Thoracic aorta (tissue), 2 donors: ENCODE measurements at regions not wholly inside any gene's neighbourhood (a gene's known extent, or its start where the extent isn't known, plus 50 kb on each side); places are given as distances from the start of the nearest gene placed in this dataset.

Experiments
- ATAC-seq: fragments of 150-250 bp; one replicate; pipeline ENCODE4 v1.8.0; 2017; ENCODE audit warnings: low read depth; ENCODE audit not compliant: insufficient number of reproducible peaks, low FRiP score
- DNase-seq: peaks from one replicate; pipeline ENCODE4 v3.0.0-alpha.2; 2020; ENCODE audit warnings: low spot score
- H3K27ac ChIP-seq, 2 donors: fragments of 200-600 bp; sonication (generic); 1 replicate in 1 of 2; 2 replicates in 1 of 2; pipeline ENCODE4 v1.5.1; 2016; ENCODE audit warnings: mild to moderate bottlenecking in 2 of 2, moderate library complexity in 2 of 2
- H3K27me3 ChIP-seq: fragments of 200-600 bp; sonication (generic); replicated peaks from 2 replicates; pipeline ENCODE4 v1.6.0; 2016; ENCODE audit warnings: mild to moderate bottlenecking; ENCODE audit not compliant: insufficient read depth
- H3K36me3 ChIP-seq: fragments of 200-600 bp; sonication (generic); one replicate; pipeline ENCODE4 v1.5.1; 2016
- H3K4me1 ChIP-seq, 2 donors: fragments of 200-600 bp; sonication (generic); 1 replicate in 1 of 2; 2 replicates in 1 of 2; pipeline versions ENCODE4 v1.5.1 to v1.6.0; 2016; ENCODE audit warnings: low read depth in 2 of 2, mild to moderate bottlenecking in 1 of 2; ENCODE audit not compliant: control insufficient read depth in 1 of 2
- H3K4me3 ChIP-seq: fragments of 200-600 bp; sonication (generic); 2 replicates; pipeline ENCODE4 v1.5.1; 2016; ENCODE audit warnings: mild to moderate bottlenecking
- H3K9me3 ChIP-seq: fragments of 200-600 bp; sonication (generic); 2 replicates; pipeline ENCODE4 v1.5.1; 2016
- TF ChIP-seq, protein P1 (sequence below): fragments of 200-600 bp; sonication (generic); IDR thresholded peaks from one replicate; pipeline ENCODE4 v1.5.1; 2019; ENCODE audit warnings: antibody characterized with exemption

DNA sequence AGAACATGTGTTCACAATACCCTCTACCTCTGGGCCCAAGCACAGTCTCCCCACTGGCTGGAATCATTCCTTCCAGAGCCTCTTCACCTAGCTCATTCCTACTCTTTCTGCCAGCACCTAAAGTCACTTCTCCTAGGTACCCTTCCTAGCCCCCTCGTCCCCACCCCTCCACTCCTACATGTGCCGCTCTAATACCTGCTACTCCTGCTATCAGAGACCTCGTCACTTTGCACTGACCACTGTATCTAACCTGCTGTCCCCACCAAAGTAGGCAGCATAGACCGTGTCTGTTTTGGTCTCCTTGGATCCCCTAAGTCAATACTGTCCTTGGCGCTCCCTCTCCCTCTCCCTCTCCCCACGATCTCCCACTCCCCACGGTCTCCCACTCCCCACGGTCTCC is 53.2 kb upstream of the PKDCC start:
- TF ChIP-seq, protein P1, sequence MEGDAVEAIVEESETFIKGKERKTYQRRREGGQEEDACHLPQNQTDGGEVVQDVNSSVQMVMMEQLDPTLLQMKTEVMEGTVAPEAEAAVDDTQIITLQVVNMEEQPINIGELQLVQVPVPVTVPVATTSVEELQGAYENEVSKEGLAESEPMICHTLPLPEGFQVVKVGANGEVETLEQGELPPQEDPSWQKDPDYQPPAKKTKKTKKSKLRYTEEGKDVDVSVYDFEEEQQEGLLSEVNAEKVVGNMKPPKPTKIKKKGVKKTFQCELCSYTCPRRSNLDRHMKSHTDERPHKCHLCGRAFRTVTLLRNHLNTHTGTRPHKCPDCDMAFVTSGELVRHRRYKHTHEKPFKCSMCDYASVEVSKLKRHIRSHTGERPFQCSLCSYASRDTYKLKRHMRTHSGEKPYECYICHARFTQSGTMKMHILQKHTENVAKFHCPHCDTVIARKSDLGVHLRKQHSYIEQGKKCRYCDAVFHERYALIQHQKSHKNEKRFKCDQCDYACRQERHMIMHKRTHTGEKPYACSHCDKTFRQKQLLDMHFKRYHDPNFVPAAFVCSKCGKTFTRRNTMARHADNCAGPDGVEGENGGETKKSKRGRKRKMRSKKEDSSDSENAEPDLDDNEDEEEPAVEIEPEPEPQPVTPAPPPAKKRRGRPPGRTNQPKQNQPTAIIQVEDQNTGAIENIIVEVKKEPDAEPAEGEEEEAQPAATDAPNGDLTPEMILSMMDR: no peak
- DNase-seq (no peak), ATAC-seq (no peak)
- H3K9me3 ChIP-seq: no peaks in the 10 kb centered on the region
- no peaks in the 10 kb centered on the region for H3K27me3 ChIP-seq
- no peaks in the 10 kb centered on the region for H3K36me3 ChIP-seq
- H3K27ac ChIP-seq: no peak overlapping the region
- no peak overlapping the region for H3K4me3 ChIP-seq
- peaks cover 25 to 37% of the 10 kb centered on the region in 2 donors for H3K4me1 ChIP-seq

DNA sequence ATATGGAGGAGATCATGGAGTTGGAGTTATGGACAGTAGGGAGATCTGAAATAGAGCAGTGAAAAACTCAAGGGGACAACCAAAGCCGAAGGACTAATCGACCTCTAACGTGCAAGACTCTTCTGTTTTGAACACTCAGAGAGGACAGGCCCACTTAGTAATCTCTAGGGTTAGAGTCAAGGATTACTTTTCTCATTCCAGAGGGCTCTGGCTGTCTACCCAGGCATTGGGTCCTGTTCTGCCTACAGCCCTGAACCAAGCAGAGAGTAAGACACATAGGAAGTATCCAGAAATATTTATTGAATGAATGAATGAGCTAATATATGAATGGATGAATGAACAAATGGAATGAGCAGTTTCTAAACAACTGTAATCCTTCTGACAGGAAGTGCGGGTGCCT is 50.3 kb upstream of the PKDCC start:
- Histone ChIP-seq H3K9me3 (no peaks in the 10 kb centered on the region), H3K27me3 (no peaks in the 10 kb centered on the region), H3K4me3 (no peak overlapping the region), H3K36me3 (no peaks in the 10 kb centered on the region), H3K4me1 (peaks cover 13 to 19% of the 10 kb centered on the region in 2 donors), H3K27ac (no peak overlapping the region)
- DNase-seq: no peak
- no peak for ATAC-seq
- TF ChIP-seq, protein P1: no peak
